Stimulated activated CD4-positive, alpha-beta T cell treated with anti-CD3 and anti-CD28 coated beads, Interleukin-1b, Interleukin-23, amount 100 ng/mL, for 1 hour (primary cell): ENCODE measurements at regions not wholly inside any gene's neighbourhood (a gene's known extent, or its start where the extent isn't known, plus 50 kb on each side); places are given as distances from the start of the nearest gene placed in this dataset.

Source experiments
- DNase-seq, 2 donors: peaks; one replicate each; pipeline ENCODE4 v3.0.0-alpha.2; 2020; ENCODE audit warnings: low read depth in 2 of 2

GRCh38 chr6:15994814-15995459 is 133.9 kb upstream of the MYLIP start:
- DNase-seq: no peak

GRCh38 chr6:15993716-15994228 is 135.1 kb upstream of the MYLIP start:
- DNase-seq: no peak

GRCh38 chr6:15990179-15990578 is 138.7 kb upstream of the MYLIP start:
- no peak for DNase-seq

GRCh38 chr6:15989397-15989796 is 139.5 kb upstream of the MYLIP start:
- DNase-seq: no peak

- DNase-seq: no peak
These were observed 141.3 kb upstream of the MYLIP start for GRCh38 chr6:15987569-15987968.

- no peak for DNase-seq
These were observed 142.8 kb upstream of the MYLIP start for GRCh38 chr6:15986027-15986629.

GRCh38 chr6:15985379-15985959 is 143.4 kb upstream of the MYLIP start:
- DNase-seq: no peak

- no peak for DNase-seq
These were observed 146.9 kb upstream of the MYLIP start for GRCh38 chr6:15981956-15982355.

GRCh38 chr6:15980801-15981200 is 148.1 kb upstream of the MYLIP start:
- DNase-seq: no peak

- no peak for DNase-seq
These were observed 150.5 kb upstream of the MYLIP start for GRCh38 chr6:15978426-15978825.

- DNase-seq: no peak
These were observed 151.8 kb upstream of the MYLIP start for GRCh38 chr6:15977050-15977449.

GRCh38 chr6:15974817-15975216 is 154.1 kb upstream of the MYLIP start:
- DNase-seq: no peak

- DNase-seq: no peak
These were observed 158.4 kb upstream of the MYLIP start for GRCh38 chr6:15970517-15970916.

- no peak for DNase-seq
These were observed 159.6 kb upstream of the MYLIP start for GRCh38 chr6:15969236-15969778.

- no peak for DNase-seq
These were observed 160.4 kb upstream of the MYLIP start for GRCh38 chr6:15968519-15968918.

GRCh38 chr6:15966000-15966520 is 162.8 kb upstream of the MYLIP start:
- DNase-seq: no peak

- no peak for DNase-seq
These were observed 166.5 kb upstream of the MYLIP start for GRCh38 chr6:15962449-15962764.

- no peak for DNase-seq
These were observed 167.0 kb upstream of the MYLIP start for GRCh38 chr6:15961635-15962448.

GRCh38 chr6:15960740-15961634 is 167.9 kb upstream of the MYLIP start:
- no peak for DNase-seq

GRCh38 chr6:15957655-15958169 is 171.2 kb upstream of the MYLIP start:
- no peak for DNase-seq
